NCI-H2029 treated with DMSO at 0.1 percent for 48 hours (cell line): ENCODE measurements at regions not wholly inside any gene's neighbourhood (a gene's known extent, or its start where the extent isn't known, plus 50 kb on each side); places are given as distances from the start of the nearest gene placed in this dataset.

Experiments
- DNase-seq: peaks from one replicate; lab custom pipeline; 2025; lab: John Stamatoyannopoulos, UW

DNA sequence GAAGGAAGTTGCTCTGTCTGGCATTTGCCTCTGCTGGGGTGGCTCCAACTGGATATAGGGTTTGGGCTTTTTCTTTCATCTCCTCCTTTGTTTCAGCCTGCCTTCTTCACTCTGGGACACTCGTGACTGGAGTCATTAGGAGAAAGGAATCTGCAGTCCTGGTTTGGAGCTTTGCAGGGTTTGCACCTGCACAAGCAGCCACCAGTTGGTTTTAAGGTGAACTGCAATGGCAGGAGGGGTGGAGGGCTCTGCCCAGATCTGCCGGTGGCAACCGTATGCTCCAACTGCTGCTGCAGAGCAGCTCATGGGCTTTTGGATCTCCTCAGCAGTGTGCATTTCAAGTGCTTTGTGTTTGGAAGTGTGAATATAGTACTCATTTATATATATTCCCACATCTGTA lies 131.3 kb upstream of the MGAT5 start:
- DNase-seq: no peak

DNA sequence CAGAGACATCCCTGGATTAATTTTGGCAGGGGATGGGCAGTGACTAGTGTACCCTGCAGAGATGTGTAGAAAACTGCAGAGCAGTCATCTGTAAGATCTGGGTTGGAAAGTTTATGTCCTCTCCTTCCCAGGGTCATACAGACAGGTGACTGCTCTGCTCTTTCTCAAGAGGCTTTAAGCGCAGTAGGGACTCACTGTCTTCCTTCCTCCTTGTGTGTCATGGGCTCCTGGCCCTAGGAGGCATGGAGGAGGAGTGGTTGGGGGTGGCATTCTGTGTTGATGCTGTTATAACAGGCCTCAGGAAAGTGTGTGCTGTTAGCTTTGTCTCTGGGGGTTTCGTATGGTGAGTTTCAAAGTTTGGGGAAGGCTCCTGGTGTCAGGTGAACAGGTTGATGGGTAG lies 130.5 kb upstream of the MGAT5 start:
- no peak for DNase-seq

DNA sequence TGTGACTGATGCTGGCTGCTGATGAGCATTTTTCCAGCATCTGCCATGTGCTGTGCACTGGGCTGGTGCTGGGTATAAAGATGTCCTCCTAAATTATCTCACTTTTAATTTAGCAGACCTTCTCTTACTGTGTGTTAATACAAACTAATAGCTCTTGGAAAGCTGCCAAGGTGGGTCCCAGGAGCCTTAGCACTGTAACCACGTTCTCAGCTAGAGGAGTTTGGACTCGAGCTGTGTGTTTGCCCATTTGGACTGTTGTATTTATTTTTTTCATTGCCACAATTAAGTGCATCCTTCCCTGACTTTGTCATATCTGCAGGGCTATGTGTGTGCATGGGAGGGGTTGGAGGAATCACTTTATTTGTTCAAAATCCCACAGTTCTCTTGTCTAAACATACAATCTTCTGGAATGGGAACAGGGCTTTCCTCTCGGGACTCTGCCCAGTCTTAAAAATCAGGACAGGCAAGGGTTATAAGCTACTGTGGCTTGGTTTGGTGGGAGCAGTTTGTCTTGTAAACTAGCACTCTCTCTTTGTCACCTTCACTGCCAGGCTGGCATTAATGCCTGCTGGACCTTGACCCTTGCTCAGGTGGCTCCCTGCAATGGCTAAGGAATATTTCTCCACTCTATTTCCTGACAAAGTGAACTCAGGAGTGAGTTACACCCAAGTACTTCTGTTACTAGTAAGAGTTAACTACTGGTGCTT lies 129.7 kb upstream of the MGAT5 start:
- peak; percentile 13 for DNase-seq

DNA sequence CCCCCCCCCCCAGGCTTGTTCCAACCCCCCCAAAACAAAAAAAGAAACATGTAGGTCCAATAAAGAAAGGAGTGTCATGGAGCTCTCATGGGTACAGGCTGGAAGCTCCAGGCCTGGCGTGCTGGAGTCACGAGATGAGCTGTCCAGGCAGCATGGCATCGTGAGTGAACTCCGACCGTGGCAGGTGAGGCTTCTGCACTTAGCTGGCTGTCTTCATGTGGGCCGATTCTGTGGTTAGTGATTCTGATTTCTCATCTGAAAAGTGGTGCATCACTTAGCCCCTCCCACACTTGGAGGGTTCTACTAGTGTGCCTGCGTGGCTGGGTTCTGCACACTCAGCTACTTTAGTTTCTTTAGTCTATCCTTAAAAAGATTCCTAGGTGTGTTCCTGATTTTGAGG lies 126.4 kb upstream of the MGAT5 start:
- no peak for DNase-seq

DNA sequence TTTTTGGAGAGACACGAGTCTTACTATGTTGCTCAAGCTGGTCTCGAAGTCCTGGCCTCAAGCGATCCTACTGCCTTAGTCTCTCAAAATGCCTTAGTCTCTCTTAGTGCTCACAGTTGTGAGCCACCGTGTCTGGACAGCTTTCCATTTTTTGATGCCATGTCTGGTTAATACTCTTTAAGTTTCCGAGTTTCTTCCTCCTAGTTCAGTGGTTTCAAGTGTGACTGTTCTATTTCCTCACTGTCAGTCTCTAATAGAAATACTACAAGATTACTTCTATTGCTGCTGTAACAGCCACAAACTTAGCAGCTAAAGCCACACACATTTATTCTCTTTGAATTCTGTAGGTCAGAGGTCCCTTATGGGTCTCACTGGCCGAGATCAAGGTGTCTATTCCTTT lies 125.1 kb upstream of the MGAT5 start:
- no peak for DNase-seq

DNA sequence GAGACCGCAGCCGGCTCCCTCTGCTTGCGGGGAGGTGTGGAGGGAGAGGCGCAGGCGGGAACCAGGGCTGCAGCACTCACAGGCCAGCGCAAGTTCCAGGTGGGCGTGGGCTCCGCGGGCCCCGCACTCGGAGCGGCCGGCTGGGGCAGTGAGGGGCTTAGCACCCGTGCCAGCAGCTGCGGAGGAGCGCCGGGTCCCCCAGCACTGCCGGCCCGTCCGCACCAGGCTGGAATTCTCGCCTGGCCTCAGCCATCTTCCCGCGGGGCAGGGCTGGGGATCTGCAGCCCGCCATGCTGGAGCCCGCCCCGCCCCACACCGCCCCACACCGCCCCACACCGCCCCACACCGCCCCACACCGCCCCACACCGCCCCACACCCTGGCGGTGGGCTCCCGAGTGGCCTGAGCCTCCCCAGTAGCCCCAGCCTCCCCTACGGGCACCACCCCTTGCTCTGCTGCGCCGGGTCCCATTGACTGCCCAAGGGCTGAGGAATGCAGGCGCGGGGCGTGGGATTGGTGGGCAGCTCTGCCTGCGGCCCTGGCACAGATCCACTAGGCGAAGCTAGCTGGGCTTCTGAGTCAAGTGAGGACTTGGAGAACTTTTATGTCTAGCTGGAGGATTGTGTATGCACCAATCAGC lies 123.9 kb upstream of the MGAT5 start:
- no peak for DNase-seq

DNA sequence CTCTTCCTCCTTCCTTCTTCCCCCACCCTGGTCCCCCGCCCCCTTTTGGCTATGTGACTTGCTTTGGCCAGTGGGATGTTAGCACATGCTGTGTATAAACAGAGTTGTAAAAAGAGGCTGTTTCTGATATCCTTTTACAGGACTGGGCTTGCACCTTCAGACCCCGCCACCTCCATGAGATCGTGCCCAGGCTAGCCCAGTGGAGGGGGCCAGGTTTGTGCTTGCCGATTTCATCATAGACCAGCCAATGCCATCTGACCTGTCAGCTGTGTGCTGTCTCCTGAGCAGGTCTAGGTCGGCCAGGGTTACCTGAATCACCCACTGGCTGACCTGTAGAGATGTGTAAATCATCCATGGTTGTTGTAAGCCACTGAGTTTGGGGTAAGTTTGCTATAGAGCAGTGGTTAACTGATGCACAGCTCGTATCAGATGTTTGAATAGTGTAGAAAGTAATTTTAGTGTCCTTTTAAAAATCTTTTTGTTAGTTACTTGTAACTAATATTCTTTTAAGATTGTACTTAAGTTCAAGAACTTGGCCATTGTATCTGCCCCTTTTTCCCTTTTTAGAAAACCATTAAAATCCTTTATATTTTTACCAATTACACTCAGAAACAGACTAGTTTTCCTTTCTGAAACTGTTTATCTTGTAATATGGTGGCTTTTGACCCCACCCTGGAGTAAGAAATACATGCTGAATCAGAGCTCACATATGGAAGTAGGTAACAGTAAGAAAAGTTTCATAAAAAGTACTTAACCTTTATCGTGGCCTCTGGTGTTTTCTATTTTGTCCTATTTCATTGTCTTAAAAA lies 122.0 kb upstream of the MGAT5 start:
- no peak for DNase-seq

DNA sequence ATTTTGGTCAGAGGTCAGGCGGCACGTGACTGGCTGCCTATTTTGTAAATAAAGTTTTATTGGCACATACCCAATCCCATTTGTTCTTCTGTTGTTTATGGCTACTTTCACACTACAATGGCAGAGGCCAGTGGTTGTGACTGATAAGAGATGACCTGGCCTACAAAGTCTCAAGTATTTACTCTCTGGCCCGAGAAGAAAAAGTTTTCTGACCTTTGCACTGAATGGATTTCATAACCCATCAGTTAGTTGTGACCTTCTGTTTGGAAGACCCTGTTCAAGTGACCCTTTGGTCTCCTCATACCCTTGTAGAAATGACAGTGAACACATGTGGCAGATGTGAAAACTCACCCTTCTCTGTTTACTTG lies 121.4 kb upstream of the MGAT5 start:
- DNase-seq: no peak

DNA sequence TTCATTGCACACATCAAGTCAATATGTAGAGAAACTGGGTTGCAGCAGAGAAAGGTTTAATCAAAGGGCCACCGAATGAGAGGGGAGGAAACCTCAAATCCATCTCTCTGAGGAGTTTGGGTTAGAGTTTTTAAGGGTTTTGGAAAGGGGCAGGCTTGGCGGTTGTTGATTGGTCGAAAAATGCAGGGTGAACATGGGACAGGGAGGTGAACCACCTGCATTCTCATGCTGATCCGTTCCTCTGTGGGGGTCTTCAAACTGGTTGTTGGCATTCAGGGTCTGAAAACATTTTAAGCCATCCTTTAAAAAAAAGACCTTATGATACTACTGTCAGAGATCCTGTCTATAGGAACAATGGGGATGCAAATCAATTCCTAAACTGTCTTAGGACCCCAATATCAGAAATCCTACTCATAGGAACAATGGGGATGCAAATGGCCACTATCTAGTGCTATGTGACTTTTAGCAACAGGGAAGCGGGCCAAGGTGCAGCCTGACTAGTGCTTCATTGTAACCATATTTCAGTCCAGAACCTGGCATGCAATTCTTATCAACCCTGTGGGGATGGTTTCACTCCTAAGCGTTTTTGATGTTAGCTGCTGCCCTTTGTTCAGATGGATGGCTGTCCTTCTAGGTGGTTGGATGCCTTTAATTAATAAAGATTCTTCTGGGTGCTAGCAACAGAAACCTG lies 120.1 kb upstream of the MGAT5 start:
- DNase-seq: no peak

DNA sequence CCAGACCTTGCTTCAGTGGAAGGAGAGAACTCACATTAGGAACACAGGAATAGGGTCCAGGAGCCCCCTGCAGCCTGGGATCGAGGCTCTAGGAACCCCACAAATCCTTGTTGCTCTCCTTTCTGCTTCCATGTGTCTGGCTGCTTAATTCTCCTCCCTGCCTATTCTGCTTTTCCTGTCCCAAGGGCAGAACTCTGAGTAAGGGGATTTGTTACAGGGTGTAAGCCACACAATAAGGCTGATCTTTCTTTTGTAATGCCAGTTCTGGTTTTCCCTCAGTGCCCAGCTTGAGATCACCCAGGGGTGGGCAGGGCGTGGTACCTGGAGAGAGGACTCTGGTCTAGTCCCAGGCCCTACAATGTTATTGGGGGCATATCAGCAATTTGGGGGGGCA lies 119.6 kb upstream of the MGAT5 start:
- no peak for DNase-seq

DNA sequence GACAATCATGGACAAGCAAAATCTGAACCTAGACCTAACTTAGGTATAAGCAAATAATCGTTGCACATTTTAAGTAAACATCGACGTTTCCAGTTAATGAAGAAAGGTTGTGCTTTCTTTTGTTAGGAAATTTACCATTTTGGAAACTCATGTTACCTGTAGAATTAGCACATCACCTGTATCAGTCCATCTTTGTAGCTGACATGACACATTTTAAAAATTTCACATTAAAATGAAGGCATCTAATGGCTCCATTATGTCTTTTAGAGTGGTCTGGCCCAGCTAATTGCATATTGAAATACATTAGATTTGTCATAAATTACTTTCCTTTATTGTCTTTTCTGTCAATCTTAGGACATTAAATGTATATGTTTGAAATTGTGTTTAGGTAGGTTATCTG lies 119.0 kb upstream of the MGAT5 start:
- DNase-seq: no peak

DNA sequence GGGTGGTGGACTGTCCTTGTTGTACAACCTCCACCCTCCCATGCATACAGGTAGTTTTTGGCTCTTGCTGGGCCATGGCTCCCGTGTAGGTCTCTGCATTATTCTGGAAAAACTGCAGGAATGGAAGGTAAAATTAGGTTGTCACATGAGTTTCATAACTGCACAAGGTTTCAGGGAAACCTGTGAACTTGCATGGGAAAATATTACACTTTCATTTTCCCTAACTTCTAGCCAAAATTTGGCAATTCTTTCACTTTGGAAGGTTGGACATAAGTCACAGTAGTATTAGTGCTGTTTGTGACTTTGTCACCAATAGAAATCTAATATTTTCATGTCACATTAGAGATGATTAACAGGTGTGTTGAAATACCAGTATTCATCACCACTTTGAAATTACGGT lies 118.1 kb upstream of the MGAT5 start:
- DNase-seq: no peak

DNA sequence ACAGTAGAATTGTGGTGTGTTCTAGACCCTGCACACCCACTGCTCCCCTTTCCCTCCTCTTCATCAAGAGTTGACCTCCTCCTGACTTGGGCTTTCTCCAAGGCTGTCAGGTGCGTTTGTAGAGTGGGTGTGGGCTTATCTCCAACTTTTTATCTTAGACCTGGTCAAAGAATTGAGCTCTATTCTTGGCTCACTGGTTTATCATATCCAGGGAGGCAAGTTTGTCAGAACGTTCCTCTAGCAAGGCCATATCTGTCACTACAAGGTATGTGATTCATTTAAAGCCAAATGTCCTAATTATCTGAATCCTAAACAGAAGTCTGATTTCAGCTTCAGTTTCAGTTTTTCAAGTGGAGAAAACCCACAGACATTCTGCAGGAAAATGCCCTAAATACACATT lies 117.1 kb upstream of the MGAT5 start:
- no peak for DNase-seq

DNA sequence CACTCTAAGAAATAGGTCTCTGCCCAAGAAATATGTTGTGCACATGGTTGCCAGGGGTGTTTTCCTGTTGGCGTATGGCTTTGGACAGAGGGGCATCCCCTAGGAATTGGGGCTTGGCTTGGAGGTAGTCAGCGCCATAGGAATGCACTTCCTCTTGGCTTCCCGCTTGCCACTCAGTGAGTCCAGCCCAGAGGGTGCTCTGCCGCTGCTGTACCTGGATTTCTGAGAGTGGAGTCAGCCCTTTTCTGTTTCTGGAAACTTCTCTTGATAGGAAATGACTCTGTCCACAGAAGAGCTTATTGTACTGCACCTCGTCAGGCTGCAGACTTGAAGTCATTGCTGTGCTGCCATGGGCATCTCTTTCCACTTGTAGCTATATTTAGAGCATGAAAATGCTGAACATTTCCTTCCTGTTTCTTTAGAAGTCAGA lies 116.7 kb upstream of the MGAT5 start:
- no peak for DNase-seq

DNA sequence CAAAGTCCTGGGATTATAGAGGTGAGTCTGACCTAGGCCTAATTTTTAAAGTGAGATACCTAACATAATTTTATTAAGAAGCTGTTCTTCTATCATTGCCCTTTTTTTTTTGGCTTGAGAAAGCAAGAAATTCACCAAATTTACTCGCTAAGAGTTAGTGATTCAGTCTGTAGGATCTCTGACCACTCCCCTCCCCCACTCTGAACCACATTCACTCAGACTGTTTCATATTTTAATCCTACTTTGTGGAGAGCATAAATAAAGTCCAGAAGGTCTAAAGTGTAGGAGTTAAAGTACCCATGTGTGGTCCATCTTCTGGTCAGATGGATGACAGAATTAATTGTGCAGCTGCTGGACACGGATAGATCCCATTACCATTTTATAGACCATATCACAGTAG lies 115.8 kb upstream of the MGAT5 start:
- DNase-seq: no peak

DNA sequence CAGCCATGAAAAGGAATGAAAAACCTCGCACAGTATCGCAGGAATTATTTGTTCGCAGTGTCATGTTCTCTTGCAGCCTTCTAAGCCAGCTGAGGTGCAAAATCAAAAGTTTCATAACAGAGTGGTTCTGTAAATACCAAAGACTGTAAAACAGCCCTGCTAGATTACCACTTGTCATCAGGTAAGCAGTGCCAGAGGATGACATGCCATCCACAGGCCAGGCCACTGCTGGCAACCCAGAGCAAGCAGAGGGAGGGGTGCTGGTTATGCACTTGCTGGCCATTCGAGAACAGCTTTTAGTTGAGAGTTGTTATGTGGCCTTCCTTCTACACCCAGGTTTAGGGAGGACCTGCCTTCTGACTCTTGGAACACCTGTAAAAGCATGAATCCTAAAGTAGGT lies 114.3 kb upstream of the MGAT5 start:
- DNase-seq: peak; percentile 8

DNA sequence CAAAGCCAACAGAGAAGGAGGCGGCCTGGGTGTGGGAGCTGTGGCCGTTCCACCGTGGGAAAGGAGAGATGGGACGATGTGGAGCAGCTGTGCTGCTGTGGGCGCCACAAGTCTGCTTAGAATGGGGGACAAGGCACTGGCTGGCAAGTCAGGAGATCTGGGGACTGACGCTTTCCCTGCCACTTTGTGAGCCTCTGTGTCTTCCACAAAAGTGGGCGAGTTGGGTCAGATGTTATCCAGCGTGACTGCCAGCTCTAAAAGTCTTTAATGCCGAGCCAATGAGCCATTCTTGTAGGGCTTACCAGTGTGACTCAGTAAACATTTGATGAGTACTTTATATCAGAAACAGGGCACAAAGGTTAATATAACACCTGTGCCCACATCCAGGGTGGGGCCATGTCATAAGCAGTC lies 113.6 kb upstream of the MGAT5 start:
- peak; percentile 8 for DNase-seq

DNA sequence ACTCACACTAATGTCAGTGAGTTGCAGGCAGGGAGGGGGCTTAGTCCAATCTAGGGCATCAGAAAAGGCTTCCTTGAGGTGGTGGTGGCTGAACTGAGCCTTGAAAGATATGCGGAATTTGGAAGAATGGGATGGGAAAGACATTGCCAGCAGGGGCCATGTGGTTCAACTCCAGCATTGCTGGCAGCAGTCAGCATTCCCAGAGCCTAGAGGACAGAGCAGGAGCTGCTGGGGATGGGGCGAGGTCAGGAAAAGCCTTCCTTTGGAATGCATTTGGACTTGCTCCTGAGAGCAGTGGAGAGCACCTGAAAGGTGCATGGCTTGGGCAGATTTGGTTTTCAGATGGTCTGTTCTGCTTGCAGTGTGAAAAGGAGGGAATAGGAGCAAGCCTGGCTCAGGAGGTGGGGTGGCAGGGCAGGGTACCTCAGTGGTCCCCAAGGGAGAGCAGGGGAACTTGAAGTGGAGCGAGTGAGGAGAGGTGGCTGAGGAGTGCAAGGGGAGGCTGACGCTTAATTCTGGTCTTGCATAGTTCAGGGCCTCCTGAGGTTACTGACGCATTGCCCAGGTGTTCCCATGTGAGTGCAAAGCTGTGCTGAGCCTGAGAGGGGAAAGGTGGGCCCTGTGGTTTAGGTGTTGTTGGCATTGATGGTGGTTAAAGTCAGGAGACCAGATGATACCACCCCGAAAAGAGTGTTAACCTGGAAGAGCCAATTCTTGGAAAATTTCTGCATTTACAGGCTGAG lies 112.1 kb upstream of the MGAT5 start:
- no peak for DNase-seq

DNA sequence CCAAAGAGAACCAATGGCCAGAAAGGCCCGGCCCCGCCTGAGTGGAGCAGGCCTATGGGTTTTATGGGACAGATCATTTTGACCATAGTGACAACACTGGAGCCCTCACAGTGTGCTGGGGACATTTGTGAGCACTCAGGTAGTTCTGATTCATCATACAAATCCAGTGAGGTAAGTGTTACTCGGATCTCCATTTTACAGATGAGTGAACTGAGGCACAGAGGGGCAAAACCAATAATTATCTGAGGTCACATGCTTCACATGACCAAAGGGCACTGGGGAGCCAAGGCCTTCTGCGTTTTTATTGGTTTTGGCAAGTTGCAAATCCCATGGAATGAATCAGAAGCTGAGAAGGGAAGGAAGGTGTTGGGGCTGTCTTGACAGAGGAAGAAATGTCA lies 111.5 kb upstream of the MGAT5 start:
- DNase-seq: no peak

DNA sequence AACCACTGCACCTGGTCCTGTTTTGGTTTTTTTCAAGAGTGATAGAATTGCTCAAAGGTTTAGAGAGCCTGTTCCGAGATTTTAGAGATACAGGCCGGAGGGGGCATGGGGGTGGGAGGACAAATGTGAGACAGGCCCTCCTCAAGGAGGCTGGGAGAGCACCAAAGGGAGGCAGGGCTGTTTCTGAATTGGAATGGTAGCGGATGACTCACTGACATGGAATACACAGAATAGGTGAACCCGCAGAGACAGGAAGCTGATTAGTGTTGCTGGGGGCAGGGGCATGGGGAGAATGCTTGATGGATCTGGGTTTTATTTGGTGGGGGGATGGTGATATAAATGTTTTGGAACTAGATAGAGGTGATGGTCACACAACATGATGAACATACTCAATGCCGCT lies 111.0 kb upstream of the MGAT5 start:
- DNase-seq: no peak

DNA sequence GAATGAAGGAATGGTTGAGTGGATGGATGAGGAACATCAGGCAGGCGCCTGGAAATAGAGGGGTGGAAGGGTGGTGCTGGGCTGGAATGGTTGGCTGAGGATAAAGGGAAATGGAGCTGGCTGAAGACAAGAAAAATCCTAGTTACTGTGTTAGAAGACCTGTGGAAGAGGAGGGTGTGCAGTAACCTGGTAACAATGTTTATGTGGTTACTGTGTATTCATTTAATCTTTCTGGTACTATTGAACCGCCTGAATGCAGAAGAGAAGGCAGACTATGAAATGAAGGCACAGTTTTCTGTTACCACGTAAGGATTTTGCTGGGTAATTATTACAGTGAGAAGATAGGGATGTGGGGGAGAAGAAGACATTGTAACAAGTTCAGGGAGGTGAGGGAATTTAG lies 110.3 kb upstream of the MGAT5 start:
- DNase-seq: no peak

DNA sequence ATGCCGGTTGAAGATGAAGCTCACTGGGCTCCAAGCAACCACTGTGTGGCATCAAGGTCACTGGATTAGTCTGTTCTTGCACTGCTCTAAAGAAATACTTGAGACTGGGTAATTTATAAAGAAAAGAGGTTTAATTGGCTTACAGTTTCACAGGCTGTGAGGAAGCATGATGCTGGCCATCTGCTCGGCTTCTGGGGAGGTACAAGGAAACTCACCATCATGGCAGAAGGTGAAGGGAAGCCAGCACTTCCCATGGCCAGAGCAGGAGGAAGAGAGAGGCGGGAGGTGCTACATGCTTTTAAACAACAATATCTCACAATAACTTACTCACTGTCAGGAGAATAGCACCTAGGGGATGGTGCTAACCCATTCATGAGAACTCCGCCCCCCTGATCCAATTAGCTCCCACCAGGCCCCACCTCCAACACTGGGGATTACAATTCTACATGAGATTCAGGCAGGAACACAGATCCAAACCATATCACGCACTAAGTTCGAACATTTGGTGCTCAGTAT lies 109.7 kb upstream of the MGAT5 start:
- DNase-seq: no peak
